Fibroblast of pulmonary artery (primary cell): ENCODE measurements at regions not wholly inside any gene's neighbourhood (a gene's known extent, or its start where the extent isn't known, plus 50 kb on each side); places are given as distances from the start of the nearest gene placed in this dataset.

Source experiments
- DNase-seq: peaks from one replicate; pipeline ENCODE4 v3.0.0-alpha.2; 2010; ENCODE audit warnings: low read depth
- H3K4me3 ChIP-seq: replicated peaks from 2 replicates; pipeline ENCODE4 v1.5.1; 2011; ENCODE audit warnings: low read depth, mild to moderate bottlenecking, control low read depth, low read length, moderate library complexity
- CTCF ChIP-seq: IDR thresholded peaks from 2 replicates; pipeline ENCODE4 v1.5.1; 2011; ENCODE audit warnings: mild to moderate bottlenecking, control low read depth, low read length, inconsistent platforms; ENCODE audit errors: missing control alignments

- H3K4me3 ChIP-seq: no peak overlapping the region
- DNase-seq: no peak
- no peak for TF ChIP-seq CTCF
Observed at GRCh38 chr10:131724169-131724545, 176.7 kb upstream of the PPP2R2D start.

GRCh38 chr10:131724891-131725580 is 175.8 kb upstream of the PPP2R2D start:
- DNase-seq: no peak
- TF ChIP-seq CTCF: no peak
- no peak overlapping the region for H3K4me3 ChIP-seq

- no peak overlapping the region for H3K4me3 ChIP-seq
- no peak for TF ChIP-seq CTCF
- DNase-seq: no peak
Observed at GRCh38 chr10:131725581-131726069, 175.2 kb upstream of the PPP2R2D start.

GRCh38 chr10:131726076-131726880 is 174.5 kb upstream of the PPP2R2D start:
- H3K4me3 ChIP-seq: no peak overlapping the region
- no peak for TF ChIP-seq CTCF
- DNase-seq: no peak

GRCh38 chr10:131726967-131727366 is 173.8 kb upstream of the PPP2R2D start:
- H3K4me3 ChIP-seq: no peak overlapping the region
- no peak for DNase-seq
- TF ChIP-seq CTCF: no peak

GRCh38 chr10:131727560-131727959 is 173.2 kb upstream of the PPP2R2D start:
- H3K4me3 ChIP-seq: no peak overlapping the region
- DNase-seq: no peak
- no peak for TF ChIP-seq CTCF
